NCI-H1105 treated with DMSO at 0.1 percent for 48 hours (cell line): ENCODE measurements at regions not wholly inside any gene's neighbourhood (a gene's known extent, or its start where the extent isn't known, plus 50 kb on each side); places are given as distances from the start of the nearest gene placed in this dataset.
"Not testable (repeated sequence)": the region's sequence is repeated elsewhere in the genome, so short reads cannot be mapped to it uniquely, and the experiment has no call there.

Experiments used
- DNase-seq: peaks from one replicate; lab custom pipeline; 2025; lab: John Stamatoyannopoulos, UW

- no peak for DNase-seq
Measured at GRCh38 chr15:60264566-60264965, 133.2 kb downstream of the ANXA2 start.

GRCh38 chr15:60265057-60265456 is 132.7 kb downstream of the ANXA2 start:
- DNase-seq, result no peak

GRCh38 chr15:60272623-60273022 is 125.2 kb downstream of the ANXA2 start:
- DNase-seq, result no peak

GRCh38 chr15:60275624-60276023 is 122.2 kb downstream of the ANXA2 start:
- peak; percentile 8 for DNase-seq

GRCh38 chr15:60278879-60279278 is 118.9 kb downstream of the ANXA2 start:
- no peak for DNase-seq

GRCh38 chr15:60280259-60280658 is 117.5 kb downstream of the ANXA2 start:
- no peak for DNase-seq

GRCh38 chr15:60283936-60284335 is 113.8 kb downstream of the ANXA2 start:
- no peak for DNase-seq

- not testable (repeated sequence) for DNase-seq
Measured at GRCh38 chr15:60295901-60296300, 101.9 kb downstream of the ANXA2 start.

- no peak for DNase-seq
Measured at GRCh38 chr15:60297047-60297446, 100.7 kb downstream of the ANXA2 start.
